Common myeloid progenitor, CD34-positive (primary cell): ENCODE measurements at regions not wholly inside any gene's neighbourhood (a gene's known extent, or its start where the extent isn't known, plus 50 kb on each side); places are given as distances from the start of the nearest gene placed in this dataset.

Experiments
- CTCF ChIA-PET: fragments of 350-600 bp; sonication (Branson Sonifier 250); formaldehyde crosslinking; loops from one replicate; lab custom pipeline; 2021; ENCODE audit warnings: antibody characterized with exemption; lab: Charles Lee
- POLR2A ChIA-PET: fragments of 350-600 bp; sonication (Branson Sonifier 250); formaldehyde crosslinking; loops from one replicate; lab custom pipeline; 2021; ENCODE audit warnings: antibody characterized with exemption; lab: Charles Lee
- DNase-seq, 3 donors: peaks; one replicate each; pipeline versions ENCODE4 v3.0.0 to v3.0.0-alpha.2; 2013
- H3K27ac ChIP-seq, 2 experiments: 1 replicate in 1 of 2; 2 replicates in 1 of 2; pipeline ENCODE4 v1.7.0; 2013; ENCODE audit warnings: inconsistent platforms in 2 of 2, low read length in 2 of 2, mild to moderate bottlenecking in 2 of 2, low read depth in 1 of 2, moderate library complexity in 1 of 2; ENCODE audit not compliant: severe bottlenecking in 2 of 2, insufficient read depth in 1 of 2, poor library complexity in 1 of 2
- H3K27me3 ChIP-seq, 5 experiments: replicated peaks in 2 of 5; 1 replicate in 3 of 5; 2 replicates in 2 of 5; pipeline versions ENCODE4 v1.6.1 to v1.7.0; 2013; ENCODE audit warnings: low read length in 4 of 5, mild to moderate bottlenecking in 2 of 5, moderate library complexity in 2 of 5, inconsistent platforms in 1 of 5; ENCODE audit not compliant: insufficient read depth in 5 of 5, control insufficient read depth in 4 of 5
- H3K36me3 ChIP-seq, 4 experiments: 1 replicate in 2 of 4; 2 replicates in 2 of 4; pipeline versions ENCODE4 v1.6.1 to v1.7.0; 2013; ENCODE audit warnings: low read length in 3 of 4, control low read depth in 1 of 4, mild to moderate bottlenecking in 1 of 4; ENCODE audit not compliant: control insufficient read depth in 4 of 4, insufficient read depth in 4 of 4
- H3K4me1 ChIP-seq, 4 experiments: 1 replicate in 3 of 4; 2 replicates in 1 of 4; pipeline versions ENCODE4 v1.6.1 to v1.7.1; 2013; ENCODE audit warnings: low read length in 3 of 4, mild to moderate bottlenecking in 3 of 4, control low read depth in 1 of 4, inconsistent platforms in 1 of 4, moderate library complexity in 1 of 4; ENCODE audit not compliant: control insufficient read depth in 4 of 4, insufficient read depth in 4 of 4; ENCODE audit errors: control extremely low read depth in 1 of 4
- H3K4me3 ChIP-seq, 7 experiments: 1 replicate in 4 of 7; 2 replicates in 3 of 7; pipeline versions ENCODE4 v1.5.1 to v1.7.0; 2013; ENCODE audit warnings: mild to moderate bottlenecking in 7 of 7, low read length in 6 of 7, moderate library complexity in 6 of 7, inconsistent platforms in 2 of 7, low read depth in 2 of 7, control low read depth in 1 of 7; ENCODE audit not compliant: insufficient read depth in 4 of 7, control insufficient read depth in 1 of 7; ENCODE audit errors: extremely low read depth in 1 of 7
- H3K9me3 ChIP-seq, 5 experiments: 1 replicate in 4 of 5; 2 replicates in 1 of 5; pipeline versions ENCODE4 v1.6.1 to v1.7.1; 2013; ENCODE audit warnings: low read length in 4 of 5, mild to moderate bottlenecking in 2 of 5, inconsistent platforms in 1 of 5, low read depth in 1 of 5, moderate library complexity in 1 of 5; ENCODE audit not compliant: control insufficient read depth in 4 of 5, insufficient read depth in 2 of 5; ENCODE audit errors: control extremely low read depth in 1 of 5
- WGBS: methylation state at CpG from one replicate; pipeline ENCODE4 v1.1.5; 2013; ENCODE audit not compliant: insufficient coverage; 5-methylcytosine and 5-hydroxymethylcytosine counted together

GRCh38 chr2:20935168-20935775 is 108.6 kb downstream of the APOB start:
- Histone ChIP-seq H3K4me3 (no peak overlapping the region), H3K36me3 (no peaks in the 10 kb centered on the region), H3K27ac (no peak overlapping the region), H3K27me3 (peaks cover 0 to 14% (median 3%) of the 10 kb centered on the region in 5 experiments), H3K4me1 (no peaks in the 10 kb centered on the region), H3K9me3 (no peaks in the 10 kb centered on the region)
- ChIA-PET POLR2A (no interaction called here), CTCF (interaction anchor here (0.9 to 1.5 kb wide), 2 partner anchors 28 to 253 kb away, joined by 3 read pairs; no protein-coding TSS in a partner anchor)
- WGBS = 89% methylated on average over 10 of the region's 11 CpGs
- DNase-seq = no peak

DNA sequence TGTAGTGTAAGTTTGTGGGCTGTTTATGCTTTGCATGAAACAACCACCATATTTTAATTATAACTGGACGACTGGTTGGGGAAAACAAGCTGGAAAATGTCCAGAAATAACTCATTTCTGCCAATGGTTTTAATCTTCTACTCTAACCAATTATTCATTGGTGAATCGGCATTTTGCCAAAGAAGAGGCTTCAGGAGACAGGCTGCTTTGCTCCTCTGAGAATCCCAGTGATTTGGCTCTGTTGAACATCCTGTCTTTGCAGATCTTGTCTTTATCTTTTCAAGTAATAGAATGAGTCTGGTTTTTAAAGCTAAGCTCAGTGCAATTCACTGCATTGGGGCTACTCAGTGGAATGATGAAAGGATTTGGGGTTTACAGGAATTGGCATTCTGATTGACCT is 109.6 kb downstream of the APOB start:
- POLR2A ChIA-PET = no interaction called here
- CTCF ChIA-PET = interaction anchor here (1.5 kb wide), 1 partner anchor 29 kb away, joined by 3 read pairs; no protein-coding TSS in a partner anchor
- no CpG with 5 or more reads among the region's 2 CpGs for WGBS

DNA sequence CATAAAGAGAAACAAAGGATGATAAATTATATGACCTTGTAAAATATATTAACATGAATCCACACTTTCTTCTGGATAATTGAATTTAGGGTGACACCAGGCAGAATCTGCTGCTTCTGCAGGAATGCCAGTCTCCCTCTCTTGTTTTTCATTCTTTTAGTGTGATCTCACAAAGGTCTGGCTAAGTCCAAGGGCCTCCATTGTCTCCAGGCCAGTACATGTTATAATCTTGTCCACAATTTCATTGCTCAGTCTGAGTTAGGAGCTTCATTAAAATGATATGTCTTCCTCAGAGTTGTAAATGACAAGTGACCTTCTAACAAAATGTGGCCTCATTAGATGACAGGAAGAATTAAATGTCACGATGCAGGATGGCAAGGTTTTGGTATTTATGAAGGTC is 110.2 kb downstream of the APOB start:
- no peak overlapping the region for H3K4me3 ChIP-seq
- DNase-seq = no peak
- peaks cover 0 to under 1% (median 0%) of the 10 kb centered on the region in 5 experiments for H3K9me3 ChIP-seq
- 93% methylated on average over 1 of the region's 1 CpG for WGBS
- H3K4me1 ChIP-seq = no peaks in the 10 kb centered on the region
- H3K36me3 ChIP-seq = no peaks in the 10 kb centered on the region
- peaks cover 0 to 14% (median 4%) of the 10 kb centered on the region in 5 experiments for H3K27me3 ChIP-seq
- CTCF ChIA-PET = interaction anchor here (1.5 kb wide), 1 partner anchor 30 kb away, joined by 3 read pairs; no protein-coding TSS in a partner anchor
- POLR2A ChIA-PET = no interaction called here
- H3K27ac ChIP-seq = no peak overlapping the region

More for the DNA sequence above, 109.6 kb downstream of the APOB start:
- no peak for DNase-seq
- H3K4me1 ChIP-seq = no peaks in the 10 kb centered on the region
- H3K27ac ChIP-seq = no peak overlapping the region
- H3K36me3 ChIP-seq = no peaks in the 10 kb centered on the region
- H3K4me3 ChIP-seq = no peak overlapping the region
- no peaks in the 10 kb centered on the region for H3K9me3 ChIP-seq
- H3K27me3 ChIP-seq = peaks cover 0 to 14% (median 4%) of the 10 kb centered on the region in 5 experiments

DNA sequence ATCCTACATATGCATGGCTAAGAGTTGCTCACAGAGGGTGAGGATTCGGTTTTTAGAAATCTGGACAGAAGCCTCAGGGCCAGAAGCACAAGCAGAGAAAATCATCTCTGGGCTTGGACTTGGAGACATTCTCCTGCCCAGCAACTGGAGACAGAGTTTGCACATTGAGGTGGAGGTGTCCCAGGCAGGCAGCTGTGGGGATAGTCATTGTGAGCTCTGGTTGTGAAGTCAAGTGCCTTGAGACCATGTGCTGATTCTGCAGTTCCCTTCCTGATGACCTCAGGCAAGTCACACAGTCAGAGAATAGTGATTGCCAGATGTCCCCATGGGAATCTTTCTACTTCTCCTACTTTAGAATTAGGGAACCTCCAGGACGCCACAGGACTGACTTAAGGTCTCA is 108.4 kb upstream of the LDAH start:
- Histone ChIP-seq H3K27me3 (peaks cover 0 to 10% (median 4%) of the 10 kb centered on the region in 5 experiments), H3K36me3 (no peaks in the 10 kb centered on the region), H3K4me3 (no peak overlapping the region), H3K9me3 (peaks cover 0 to 6% (median 0%) of the 10 kb centered on the region in 5 experiments), H3K4me1 (no peaks in the 10 kb centered on the region), H3K27ac (no peak overlapping the region)
- ChIA-PET CTCF (no interaction called here), POLR2A (no interaction called here)
- 72% methylated on average over 2 of the region's 2 CpGs for WGBS
- DNase-seq = no peak

DNA sequence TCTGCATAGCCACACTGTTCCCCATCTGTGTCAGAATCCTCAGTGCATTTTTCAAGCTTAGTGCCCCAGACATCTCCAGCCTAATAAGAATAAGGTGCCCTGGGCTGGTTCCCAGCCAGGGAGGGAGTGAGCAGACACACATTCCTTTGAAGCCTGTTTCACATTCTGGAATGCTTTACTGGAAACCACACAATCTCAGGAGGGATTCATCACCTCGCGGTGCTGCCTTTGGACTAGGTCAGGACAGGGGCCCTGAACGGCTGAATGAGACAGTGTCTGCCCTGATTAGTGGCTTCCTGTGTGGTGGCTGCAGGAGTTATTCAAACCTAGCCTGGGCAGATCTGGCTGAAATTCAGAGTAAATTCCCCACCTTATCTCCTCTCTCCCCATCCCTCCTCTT is 108.0 kb upstream of the LDAH start:
- Histone ChIP-seq H3K4me1 (no peaks in the 10 kb centered on the region), H3K9me3 (peaks cover 0 to 9% (median 0%) of the 10 kb centered on the region in 5 experiments), H3K27ac (no peak overlapping the region), H3K27me3 (peaks cover 0 to 10% (median 4%) of the 10 kb centered on the region in 5 experiments), H3K4me3 (no peak overlapping the region), H3K36me3 (no peaks in the 10 kb centered on the region)
- DNase-seq = no peak
- 59% methylated on average over 3 of the region's 3 CpGs for WGBS
- ChIA-PET CTCF (no interaction called here), POLR2A (no interaction called here)

DNA sequence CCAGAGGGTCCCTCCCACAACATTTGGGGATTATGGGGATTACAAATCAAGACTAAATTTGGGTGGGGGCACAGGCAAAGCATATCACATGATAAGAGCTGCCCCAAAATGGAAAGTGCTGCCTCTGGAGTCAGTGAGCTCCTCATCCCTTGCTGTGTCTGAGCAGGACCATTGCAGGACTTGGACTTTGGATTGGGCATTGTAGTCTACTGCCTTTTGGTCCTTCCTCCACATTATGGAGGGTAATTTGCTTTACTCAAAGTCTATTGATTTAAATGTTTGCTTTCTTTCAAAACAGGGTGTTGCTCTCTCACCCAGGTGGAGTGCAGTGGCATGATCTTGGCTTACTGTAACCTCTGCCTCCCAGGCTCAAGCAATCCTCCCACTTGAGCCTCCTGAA is 106.8 kb upstream of the LDAH start:
- Histone ChIP-seq H3K27me3 (peaks cover 0 to 10% (median 4%) of the 10 kb centered on the region in 5 experiments), H3K4me1 (no peaks in the 10 kb centered on the region), H3K9me3 (peaks cover 0 to 9% (median 0%) of the 10 kb centered on the region in 5 experiments), H3K27ac (no peak overlapping the region), H3K4me3 (no peak overlapping the region), H3K36me3 (no peaks in the 10 kb centered on the region)
- ChIA-PET CTCF (no interaction called here), POLR2A (no interaction called here)
- no peak for DNase-seq

GRCh38 chr2:20928617-20929016 is 105.7 kb upstream of the LDAH start:
- Histone ChIP-seq H3K4me1 (no peaks in the 10 kb centered on the region), H3K27me3 (peaks cover 0 to 10% (median 4%) of the 10 kb centered on the region in 5 experiments), H3K27ac (no peak overlapping the region), H3K36me3 (no peaks in the 10 kb centered on the region), H3K9me3 (peaks cover 0 to 9% (median 0%) of the 10 kb centered on the region in 5 experiments), H3K4me3 (no peak overlapping the region)
- ChIA-PET CTCF (no interaction called here), POLR2A (no interaction called here)
- 88% methylated on average over 3 of the region's 3 CpGs for WGBS
- no peak for DNase-seq
